Thymus (tissue), 11 donors: ENCODE measurements at regions not wholly inside any gene's neighbourhood (a gene's known extent, or its start where the extent isn't known, plus 50 kb on each side); places are given as distances from the start of the nearest gene placed in this dataset.

Source experiments
- DNase-seq, 9 donors: peaks; one replicate each; pipeline ENCODE4 v3.0.0-alpha.2; 2013; ENCODE audit warnings: low spot score in 9 of 9, low read depth in 6 of 9, missing footprints in 1 of 9
- H3K27ac ChIP-seq, 2 donors: one replicate each; pipeline ENCODE4 v1.5.1; 2013; ENCODE audit warnings: control low read depth in 1 of 2, low read depth in 1 of 2, low read length in 1 of 2, mild to moderate bottlenecking in 1 of 2, moderate library complexity in 1 of 2
- H3K27me3 ChIP-seq, 2 donors: one replicate each; pipeline ENCODE4 v1.5.1; 2013; ENCODE audit warnings: low read length in 1 of 2; ENCODE audit not compliant: control insufficient read depth in 2 of 2, insufficient read depth in 1 of 2
- H3K36me3 ChIP-seq, 2 donors: one replicate each; pipeline ENCODE4 v1.5.1; 2013; ENCODE audit warnings: low read length in 1 of 2, mild to moderate bottlenecking in 1 of 2, moderate library complexity in 1 of 2; ENCODE audit not compliant: control insufficient read depth in 2 of 2, insufficient read depth in 2 of 2
- H3K4me1 ChIP-seq, 2 donors: one replicate each; pipeline ENCODE4 v1.5.1; 2013; ENCODE audit warnings: low read length in 2 of 2; ENCODE audit not compliant: control insufficient read depth in 2 of 2, insufficient read depth in 2 of 2
- H3K4me3 ChIP-seq, 2 donors: one replicate each; pipeline ENCODE4 v1.5.1; 2013; ENCODE audit warnings: low read length in 2 of 2, control low read depth in 1 of 2, mild to moderate bottlenecking in 1 of 2
- H3K9me3 ChIP-seq, 2 donors: one replicate each; pipeline ENCODE4 v1.5.1; 2013; ENCODE audit warnings: low read length in 1 of 2, mild to moderate bottlenecking in 1 of 2; ENCODE audit not compliant: control insufficient read depth in 2 of 2, insufficient read depth in 1 of 2
- WGBS: extraction: QIAGEN DNeasy Blood & Tissue Kit; methylation state at CpG from one replicate; pipeline ENCODE4 v1.1.7; 2013; 5-methylcytosine and 5-hydroxymethylcytosine counted together
- donor health status: healthy.

GRCh38 chr5:3522491-3522890 lies 73.1 kb upstream of the IRX1 start:
- Histone ChIP-seq H3K9me3 (no peaks in the 10 kb centered on the region), H3K4me1 (no peaks in the 10 kb centered on the region), H3K36me3 (no peaks in the 10 kb centered on the region), H3K27me3 (no peaks in the 10 kb centered on the region), H3K4me3 (no peak overlapping the region), H3K27ac (no peak overlapping the region)
- no peak for DNase-seq
- 96% methylated on average over 3 of the region's 3 CpGs for WGBS

GRCh38 chr5:3518576-3518975 lies 77.1 kb upstream of the IRX1 start:
- Histone ChIP-seq H3K9me3 (no peaks in the 10 kb centered on the region), H3K36me3 (no peaks in the 10 kb centered on the region), H3K27me3 (no peaks in the 10 kb centered on the region), H3K27ac (no peak overlapping the region), H3K4me1 (no peaks in the 10 kb centered on the region), H3K4me3 (no peak overlapping the region)
- no peak for DNase-seq
- WGBS, result 86% methylated on average over 9 of the region's 9 CpGs

GRCh38 chr5:3518051-3518450 lies 77.6 kb upstream of the IRX1 start:
- no peak for DNase-seq
- WGBS, result 89% methylated on average over 11 of the region's 11 CpGs
- H3K4me3 ChIP-seq, result no peak overlapping the region
- H3K27ac ChIP-seq, result no peak overlapping the region
- H3K36me3 ChIP-seq, result no peaks in the 10 kb centered on the region
- no peaks in the 10 kb centered on the region for H3K27me3 ChIP-seq
- H3K4me1 ChIP-seq, result no peaks in the 10 kb centered on the region
- H3K9me3 ChIP-seq, result no peaks in the 10 kb centered on the region

GRCh38 chr5:3517348-3517747 lies 78.3 kb upstream of the IRX1 start:
- H3K9me3 ChIP-seq, result no peaks in the 10 kb centered on the region
- no peak overlapping the region for H3K27ac ChIP-seq
- no peaks in the 10 kb centered on the region for H3K4me1 ChIP-seq
- no peak for DNase-seq
- 50% methylated on average over 9 of the region's 9 CpGs for WGBS
- H3K4me3 ChIP-seq, result no peak overlapping the region
- no peaks in the 10 kb centered on the region for H3K27me3 ChIP-seq
- H3K36me3 ChIP-seq, result no peaks in the 10 kb centered on the region

GRCh38 chr5:3512361-3513095 lies 83.1 kb upstream of the IRX1 start:
- WGBS, result 90% methylated on average over 13 of the region's 13 CpGs
- no peaks in the 10 kb centered on the region for H3K36me3 ChIP-seq
- H3K27me3 ChIP-seq, result no peaks in the 10 kb centered on the region
- no peak for DNase-seq
- H3K4me1 ChIP-seq, result no peaks in the 10 kb centered on the region
- H3K4me3 ChIP-seq, result no peak overlapping the region
- no peak overlapping the region for H3K27ac ChIP-seq
- H3K9me3 ChIP-seq, result peaks cover 2 to 8% of the 10 kb centered on the region in 2 donors

GRCh38 chr5:3511934-3512333 lies 83.7 kb upstream of the IRX1 start:
- Histone ChIP-seq H3K9me3 (peaks cover 2 to 8% of the 10 kb centered on the region in 2 donors), H3K36me3 (no peaks in the 10 kb centered on the region), H3K4me3 (no peak overlapping the region), H3K27me3 (no peaks in the 10 kb centered on the region), H3K4me1 (no peaks in the 10 kb centered on the region), H3K27ac (no peak overlapping the region)
- no peak for DNase-seq
- 71% methylated on average over 7 of the region's 7 CpGs for WGBS

- H3K27me3 ChIP-seq, result no peaks in the 10 kb centered on the region
- peaks cover 2 to 8% of the 10 kb centered on the region in 2 donors for H3K9me3 ChIP-seq
- no peak overlapping the region for H3K27ac ChIP-seq
- WGBS, result 95% methylated on average over 9 of the region's 9 CpGs
- no peaks in the 10 kb centered on the region for H3K36me3 ChIP-seq
- no peak overlapping the region for H3K4me3 ChIP-seq
- DNase-seq, result no peak
- no peaks in the 10 kb centered on the region for H3K4me1 ChIP-seq
Observed at GRCh38 chr5:3511519-3511918, 84.1 kb upstream of the IRX1 start.

- Histone ChIP-seq H3K4me1 (no peaks in the 10 kb centered on the region), H3K4me3 (no peak overlapping the region), H3K27me3 (no peaks in the 10 kb centered on the region), H3K36me3 (no peaks in the 10 kb centered on the region), H3K9me3 (peaks cover 2 to 8% of the 10 kb centered on the region in 2 donors), H3K27ac (no peak overlapping the region)
- no peak for DNase-seq
- 91% methylated on average over 18 of the region's 18 CpGs for WGBS
Observed at GRCh38 chr5:3510642-3511417, 84.8 kb upstream of the IRX1 start.

- Histone ChIP-seq H3K4me3 (no peak overlapping the region), H3K36me3 (no peaks in the 10 kb centered on the region), H3K27me3 (no peaks in the 10 kb centered on the region), H3K27ac (no peak overlapping the region), H3K9me3 (peaks cover 2 to 8% of the 10 kb centered on the region in 2 donors), H3K4me1 (no peaks in the 10 kb centered on the region)
- 95% methylated on average over 3 of the region's 3 CpGs for WGBS
- no peak for DNase-seq
Observed at GRCh38 chr5:3509290-3509689, 86.3 kb upstream of the IRX1 start.
